ENCODE measurements at regions not wholly inside any gene's neighbourhood (a gene's known extent, or its start where the extent isn't known, plus 50 kb on each side); places are given as distances from the start of the nearest gene placed in this dataset.
A peak's percentile ranks its signal among the peaks of the same experiment; 100 is the strongest.

- DNase-seq (ENCODE audit: low spot score), result no peak
Observed at GRCh38 chr2:74735009-74735408, 81.0 kb downstream of the SEMA4F start.

DNA sequence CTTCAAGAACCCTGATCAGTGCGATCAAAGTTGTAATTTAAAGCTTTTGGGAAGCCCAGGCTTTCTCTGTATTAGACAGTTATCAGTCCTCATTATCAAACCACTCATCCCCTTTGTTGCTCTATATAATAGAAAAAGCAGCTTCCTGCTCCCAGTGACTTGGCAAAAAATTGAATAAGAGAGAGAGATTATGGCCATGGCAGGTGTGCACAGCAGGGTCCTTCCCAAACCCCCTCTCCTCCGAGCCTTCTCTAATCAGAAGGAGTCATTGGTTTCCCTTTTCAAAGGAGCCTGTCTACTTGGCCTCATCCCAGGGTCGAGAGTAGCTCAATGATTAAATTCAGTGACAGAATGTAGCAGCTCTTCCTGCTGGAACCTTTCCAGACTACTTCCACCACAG lies 81.5 kb downstream of the SEMA4F start:
- DNase-seq (ENCODE audit: low spot score), result no peak

DNA sequence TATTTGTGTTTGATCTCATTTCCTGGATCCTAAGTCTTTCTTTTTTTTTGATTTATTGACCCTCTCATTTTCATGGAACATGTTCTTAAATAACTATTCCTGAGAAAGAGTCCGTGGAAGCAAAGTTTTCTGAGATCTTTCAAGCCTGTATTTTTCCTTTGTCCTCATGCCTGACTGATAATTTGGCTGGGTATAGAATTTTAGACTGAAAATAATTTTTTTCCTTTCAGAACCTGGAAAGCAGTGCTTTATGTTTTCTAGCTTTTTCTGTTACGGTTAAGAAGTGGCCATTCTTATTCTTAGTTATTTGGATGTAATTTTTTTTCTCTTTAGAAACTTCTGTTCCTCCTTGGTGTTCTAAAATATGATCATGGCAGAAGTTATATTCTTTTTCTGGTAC lies 82.5 kb downstream of the SEMA4F start:
- no peak for DNase-seq (ENCODE audit: low spot score)

DNA sequence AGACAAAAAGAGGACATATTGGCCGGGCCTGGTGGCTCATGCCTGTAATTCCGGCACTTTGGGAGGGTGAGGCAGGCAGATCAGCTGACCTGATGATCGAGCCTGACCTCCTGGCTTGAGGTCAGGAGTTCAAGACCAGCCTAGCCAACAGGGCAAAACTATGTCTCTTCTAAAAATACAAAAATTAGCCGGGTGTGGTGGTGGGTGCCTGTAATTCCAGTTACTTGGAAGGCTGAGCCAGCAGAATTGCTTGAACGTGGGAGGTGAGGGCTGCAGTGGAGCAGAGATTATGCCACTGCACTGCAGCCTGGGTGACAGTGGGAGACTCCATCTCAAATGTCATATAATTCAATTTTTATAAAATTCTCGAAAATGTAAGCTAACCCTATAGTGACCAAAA lies 84.5 kb downstream of the SEMA4F start:
- DNase-seq (ENCODE audit: low spot score), result no peak

- no peak for DNase-seq (ENCODE audit: low spot score)
Observed at GRCh38 chr2:74739129-74739528, 85.1 kb downstream of the SEMA4F start.

DNA sequence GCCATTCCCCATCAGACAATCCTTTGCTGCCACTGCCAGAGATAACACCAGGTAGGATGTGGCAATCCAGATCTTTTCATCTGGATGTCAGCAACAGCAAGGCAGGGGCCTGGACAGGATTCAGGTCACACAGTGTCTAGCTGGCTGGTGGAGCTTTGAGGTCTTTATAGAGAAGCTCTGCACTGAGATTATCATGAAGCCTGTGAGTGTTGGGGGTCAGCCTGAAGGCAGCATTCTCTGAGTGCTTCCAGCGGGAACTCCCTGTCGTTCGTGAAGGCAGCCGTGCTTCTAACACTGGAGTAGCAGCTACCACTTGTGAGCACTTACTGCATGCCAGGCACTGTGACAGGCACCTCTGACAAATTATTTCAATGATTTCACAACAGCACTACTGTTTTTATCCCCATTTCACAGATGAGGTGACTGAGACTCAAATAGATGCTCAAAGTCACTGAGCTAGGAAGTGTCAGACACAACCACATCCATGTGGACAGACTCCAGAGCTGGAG lies 85.7 kb downstream of the SEMA4F start:
- DNase-seq (ENCODE audit: low spot score), result no peak

- DNase-seq (ENCODE audit: low spot score), result no peak
Observed at GRCh38 chr2:74740395-74740740, 86.3 kb downstream of the SEMA4F start.

GRCh38 chr2:74740741-74741431 lies 86.8 kb downstream of the SEMA4F start:
- peak; percentile 72 for DNase-seq (ENCODE audit: low spot score)

- no peak for DNase-seq (ENCODE audit: low spot score)
Observed at GRCh38 chr2:74741629-74742028, 87.6 kb downstream of the SEMA4F start.

- no peak for DNase-seq (ENCODE audit: low spot score)
Observed at GRCh38 chr2:74742471-74742870, 88.4 kb downstream of the SEMA4F start.

DNA sequence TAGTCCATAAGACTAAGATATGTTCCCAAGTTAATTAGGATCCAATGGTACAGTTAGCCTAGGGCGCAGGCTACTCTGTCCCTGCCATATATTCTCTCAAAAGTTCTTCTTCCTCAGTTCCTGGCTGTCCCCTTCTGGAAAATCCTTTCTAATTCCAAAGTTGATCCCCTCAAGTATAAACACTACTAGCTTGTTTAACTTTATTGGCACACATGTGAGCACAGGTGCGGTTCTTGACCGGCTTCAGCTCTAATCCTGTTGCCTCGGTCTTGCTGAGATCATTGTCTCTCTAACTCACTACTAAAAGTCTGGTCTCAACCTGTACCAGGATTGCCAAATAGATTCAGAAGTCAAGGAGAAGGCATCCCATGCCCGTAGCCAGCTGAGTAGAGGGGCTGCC lies 89.0 kb downstream of the SEMA4F start:
- DNase-seq (ENCODE audit: low spot score), result no peak

- no peak for DNase-seq (ENCODE audit: low spot score)
Observed at GRCh38 chr2:74743778-74744177, 89.7 kb downstream of the SEMA4F start.

DNA sequence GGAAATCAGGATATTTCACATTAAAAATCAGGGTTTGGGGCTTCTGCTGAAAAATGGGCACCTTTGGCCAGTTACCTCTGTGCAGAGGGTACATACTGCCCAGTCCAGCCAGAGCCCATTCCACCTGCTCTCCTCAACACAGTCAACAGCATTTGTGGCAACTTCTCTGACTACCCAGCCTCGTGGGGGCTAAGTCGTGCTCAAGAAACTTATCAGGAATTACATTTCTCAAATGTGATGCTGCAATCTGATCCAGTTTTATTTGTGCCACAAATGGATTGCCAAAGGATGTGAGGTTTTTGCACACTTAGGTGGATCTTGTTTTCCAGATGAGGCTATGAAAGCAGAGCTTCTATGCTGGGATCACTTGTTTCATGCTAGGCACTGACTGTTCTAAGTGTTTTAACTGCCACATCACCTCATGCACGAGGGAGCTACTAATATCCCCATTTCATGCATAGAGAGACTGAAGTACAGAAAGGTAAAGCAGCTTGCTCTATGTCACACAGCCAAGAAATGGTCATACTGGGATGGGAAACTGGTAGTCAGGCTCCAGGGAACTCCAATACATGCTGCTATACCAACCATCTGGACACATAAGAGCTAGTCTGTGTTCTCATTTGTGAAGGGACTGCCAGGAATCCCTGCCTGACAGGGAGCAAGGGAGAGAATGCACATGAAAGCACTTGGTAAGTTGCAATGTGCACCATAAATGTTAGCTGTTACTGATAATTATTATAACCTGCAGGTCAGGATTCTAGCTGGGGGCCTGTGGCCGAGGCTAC lies 89.0 kb upstream of the HK2 start:
- DNase-seq (ENCODE audit: low spot score), result no peak

DNA sequence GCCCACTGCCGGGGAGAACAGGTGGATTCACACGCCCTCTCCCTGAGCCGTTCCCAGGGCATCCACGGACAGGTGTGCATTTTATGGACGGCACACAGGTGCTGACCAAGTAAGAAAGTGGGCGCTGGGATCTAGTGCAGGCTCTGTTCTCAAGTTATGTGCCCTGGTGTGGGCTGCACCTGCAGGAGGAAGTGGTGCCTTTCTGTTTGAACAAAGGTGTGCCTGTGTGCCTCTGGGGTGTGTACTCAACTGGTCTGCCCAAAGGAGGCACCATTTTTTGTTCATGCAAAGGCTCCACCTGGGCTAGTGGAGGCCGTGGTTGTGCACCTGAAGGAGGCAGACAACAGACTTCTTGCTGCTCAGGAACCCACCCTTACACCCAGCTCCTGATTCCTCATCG lies 88.2 kb upstream of the HK2 start:
- DNase-seq (ENCODE audit: low spot score), result no peak

DNA sequence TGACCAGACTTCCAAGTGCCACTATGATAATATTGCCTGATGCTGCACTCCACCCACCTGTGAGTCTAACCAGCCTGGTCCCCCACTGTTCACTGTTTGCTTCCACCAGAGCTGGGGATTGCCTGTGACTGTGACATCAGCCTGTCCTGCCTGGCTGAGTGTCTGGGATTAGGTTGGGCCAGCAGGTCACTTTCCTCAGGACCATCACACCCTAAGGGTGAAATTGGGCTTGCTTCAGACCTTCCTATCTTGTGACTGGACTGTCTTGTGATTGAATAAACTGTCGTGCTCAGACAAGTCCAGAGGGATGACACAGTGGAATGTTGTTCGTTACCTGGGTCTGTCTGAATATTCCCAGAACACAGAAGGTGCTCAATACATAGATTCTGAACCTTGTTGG lies 87.4 kb upstream of the HK2 start:
- DNase-seq (ENCODE audit: low spot score), result no peak

- DNase-seq (ENCODE audit: low spot score), result no peak
Observed at GRCh38 chr2:74747411-74748080, 86.4 kb upstream of the HK2 start.

DNA sequence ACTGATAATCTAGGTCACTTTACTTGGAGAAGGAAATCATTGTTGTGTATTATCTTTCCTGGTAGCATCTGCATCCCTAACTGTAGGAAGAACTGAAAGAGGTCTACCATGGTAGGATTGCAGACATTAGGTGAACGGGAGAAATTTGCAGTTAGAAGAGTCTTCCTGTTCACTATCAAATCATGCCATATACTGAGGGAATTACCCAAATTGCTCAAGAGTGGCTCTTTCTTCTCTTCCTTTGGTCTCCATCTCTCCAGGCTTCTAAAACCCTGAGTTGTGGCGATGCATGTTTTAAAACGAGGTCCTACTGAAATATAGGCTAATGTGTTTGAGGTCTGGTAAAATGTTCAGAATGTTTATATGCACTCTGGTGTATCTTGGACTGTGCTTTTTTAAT lies 85.3 kb upstream of the HK2 start:
- DNase-seq (ENCODE audit: low spot score), result no peak

GRCh38 chr2:74749432-74749831 lies 84.5 kb upstream of the HK2 start:
- DNase-seq (ENCODE audit: low spot score), result no peak

GRCh38 chr2:74751981-74752851 lies 81.7 kb upstream of the HK2 start:
- no peak for DNase-seq (ENCODE audit: low spot score)

DNA sequence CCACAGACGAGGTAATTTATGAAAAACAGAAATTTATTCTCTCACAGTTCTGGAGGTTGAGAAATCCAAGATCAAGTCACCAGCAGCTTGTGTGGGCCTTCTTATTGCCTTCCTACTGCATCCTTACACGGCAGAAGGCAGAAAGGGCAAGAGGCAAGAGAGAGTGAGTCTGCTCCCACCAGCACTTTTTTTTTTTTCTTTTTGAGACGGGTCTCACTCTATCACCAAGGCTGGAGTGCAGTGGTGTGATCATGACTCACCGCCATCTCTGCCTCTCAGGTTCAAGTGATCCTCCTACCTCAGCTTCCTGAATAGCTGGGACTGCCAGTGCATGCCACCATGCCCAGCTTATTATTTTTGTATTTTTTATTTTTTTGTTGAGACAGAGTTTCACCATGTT lies 78.5 kb upstream of the HK2 start:
- DNase-seq (ENCODE audit: low spot score), result no peak

- DNase-seq (ENCODE audit: low spot score), result no peak
Observed at GRCh38 chr2:74756356-74756890, 77.5 kb upstream of the HK2 start.

DNA sequence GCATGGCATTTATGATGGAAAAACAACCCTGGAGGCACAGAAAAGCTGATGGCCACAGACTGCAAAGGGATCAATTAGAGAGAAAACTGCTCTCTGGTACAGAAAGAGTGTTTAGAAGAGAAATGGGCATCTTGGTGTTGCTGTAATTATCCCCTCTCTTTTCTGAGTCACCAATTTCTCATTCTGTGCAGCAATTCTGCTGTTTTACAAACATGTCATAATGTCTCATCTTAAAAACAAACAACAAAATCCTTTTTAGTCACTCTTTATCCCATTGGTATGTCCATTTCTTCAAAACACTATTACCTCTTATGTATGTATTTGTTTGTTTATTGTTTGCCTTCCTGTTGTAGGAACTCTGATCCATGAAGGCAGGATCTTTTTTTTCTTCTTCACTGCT lies 73.9 kb upstream of the HK2 start:
- DNase-seq (ENCODE audit: low spot score), result no peak

All from COLO829 (cell line).